Ishikawa (cell line): ENCODE measurements at regions not wholly inside any gene's neighbourhood (a gene's known extent, or its start where the extent isn't known, plus 50 kb on each side); places are given as distances from the start of the nearest gene placed in this dataset.

ENCODE experiments used
- CEBPB ChIP-seq: IDR thresholded peaks from 2 replicates; pipeline ENCODE4 v1.6.1; 2012
- EP300 ChIP-seq: IDR thresholded peaks from 2 replicates; pipeline ENCODE4 v1.6.1; 2012; ENCODE audit warnings: borderline replicate concordance
- TAF1 ChIP-seq: IDR thresholded peaks from 2 replicates; pipeline ENCODE4 v1.6.1; 2012; ENCODE audit warnings: low read depth, mild to moderate bottlenecking
- USF1 ChIP-seq: IDR thresholded peaks from 2 replicates; pipeline ENCODE4 v1.6.1; 2012
- TF ChIP-seq, protein P1 (sequence below): IDR thresholded peaks from 2 replicates; pipeline ENCODE4 v1.6.1; 2012

DNA sequence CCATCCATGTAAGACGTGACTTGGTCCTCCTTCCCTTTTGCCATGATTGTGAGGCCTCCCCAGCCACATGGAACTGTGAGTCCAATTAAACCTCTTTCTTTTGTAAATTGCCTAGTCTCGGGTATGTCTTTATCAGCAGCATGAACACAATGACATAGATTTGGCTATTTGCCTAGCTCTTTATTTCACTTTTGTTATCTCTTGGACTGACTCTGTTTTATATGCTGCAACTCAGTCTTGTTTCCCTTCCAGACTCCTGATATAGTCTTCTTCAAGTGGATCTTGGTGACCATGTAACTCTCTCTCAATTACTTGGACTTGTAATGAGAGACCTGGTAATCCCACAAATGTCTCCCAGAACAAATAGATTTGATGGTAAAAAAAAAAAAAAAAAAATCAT lies 627.6 kb downstream of the CCDC85A start:
- TF ChIP-seq CEBPB (no peak), EP300 (no peak), TAF1 (no peak), USF1 (no peak)
- TF ChIP-seq, protein P1, sequence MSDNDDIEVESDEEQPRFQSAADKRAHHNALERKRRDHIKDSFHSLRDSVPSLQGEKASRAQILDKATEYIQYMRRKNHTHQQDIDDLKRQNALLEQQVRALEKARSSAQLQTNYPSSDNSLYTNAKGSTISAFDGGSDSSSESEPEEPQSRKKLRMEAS, result no peak
